Suprapubic skin (tissue), 4 donors: ENCODE measurements at regions not wholly inside any gene's neighbourhood (a gene's known extent, or its start where the extent isn't known, plus 50 kb on each side); places are given as distances from the start of the nearest gene placed in this dataset.

Experiments
- DNase-seq, 2 donors: peaks; one replicate each; pipeline ENCODE4 v3.0.0-alpha.2; 2019; ENCODE audit warnings: low spot score in 2 of 2
- H3K27ac ChIP-seq: fragments of 200-600 bp; sonication (generic); one replicate; pipeline ENCODE4 v1.5.1; 2019
- H3K27me3 ChIP-seq: fragments of 200-600 bp; sonication (generic); one replicate; pipeline ENCODE4 v1.5.1; 2019
- H3K36me3 ChIP-seq: fragments of 200-600 bp; sonication (generic); one replicate; pipeline ENCODE4 v1.5.1; 2019
- H3K4me1 ChIP-seq: fragments of 200-600 bp; sonication (generic); one replicate; pipeline ENCODE4 v1.5.1; 2019
- H3K4me3 ChIP-seq: fragments of 200-600 bp; sonication (generic); one replicate; pipeline ENCODE4 v1.5.1; 2019; ENCODE audit warnings: mild to moderate bottlenecking
- H3K9me3 ChIP-seq: fragments of 200-600 bp; sonication (generic); one replicate; pipeline ENCODE4 v1.5.1; 2019
- EP300 ChIP-seq: sonication (generic); formaldehyde crosslinking; IDR thresholded peaks from one replicate; pipeline ENCODE4 v1.6.1; 2017; ENCODE audit warnings: antibody characterized with exemption
- POLR2A ChIP-seq, 2 donors: fragments of 450-650 bp; IDR thresholded peaks; one replicate each; pipeline ENCODE4 v1.6.1; 2017; ENCODE audit warnings: antibody characterized with exemption in 2 of 2, mild to moderate bottlenecking in 2 of 2, moderate library complexity in 2 of 2
- POLR2AphosphoS5 ChIP-seq, 3 donors: sonication (generic); formaldehyde crosslinking; IDR thresholded peaks; one replicate each; pipeline ENCODE4 v1.6.1; 2017; ENCODE audit warnings: antibody characterized with exemption in 3 of 3
- WGBS: methylation state at CpG from one replicate; pipeline ENCODE4 v1.1.5; 2018; 5-methylcytosine and 5-hydroxymethylcytosine counted together
- TF ChIP-seq, protein P1 (sequence below), 2 donors: fragments of 200-600 bp in 1 of 2; fragments of 450-650 bp in 1 of 2; sonication (generic) in 1 of 2; IDR thresholded peaks; one replicate each; pipeline ENCODE4 v1.5.1; 2016 to 2019; ENCODE audit warnings: antibody characterized with exemption in 2 of 2, mild to moderate bottlenecking in 1 of 2, moderate library complexity in 1 of 2

DNA sequence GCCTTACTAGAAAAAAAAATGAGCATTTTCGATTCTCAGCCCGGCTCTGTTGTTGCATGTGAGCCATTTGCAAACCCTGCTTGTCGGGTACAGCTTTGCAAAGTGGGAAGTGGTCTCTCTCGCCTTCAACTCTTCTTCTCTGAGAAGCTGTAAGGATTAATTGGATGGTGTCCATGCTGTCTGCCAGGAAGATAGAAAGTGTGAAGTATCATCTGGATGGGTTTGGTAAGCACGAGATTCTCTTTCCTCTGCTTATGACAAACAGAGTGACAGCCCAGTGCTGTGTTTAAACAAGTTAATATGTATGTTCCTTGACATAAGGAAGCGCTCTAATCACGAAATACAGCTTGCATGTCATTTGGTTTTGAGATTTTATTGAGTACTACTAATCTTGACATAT lies 109.1 kb upstream of the SPATA31D4 start:
- no peak for DNase-seq
- Histone ChIP-seq H3K36me3 (no peaks in the 10 kb centered on the region), H3K27ac (no peak overlapping the region), H3K4me1 (peaks cover 14% of the 10 kb centered on the region), H3K9me3 (no peaks in the 10 kb centered on the region), H3K27me3 (no peaks in the 10 kb centered on the region), H3K4me3 (no peak overlapping the region)
- no peak for TF ChIP-seq POLR2A (IDR thresholded peaks at IDR 0.05)
- TF ChIP-seq POLR2AphosphoS5 (IDR thresholded peaks at IDR 0.05): no peak
- TF ChIP-seq EP300: no peak
- TF ChIP-seq, protein P1, sequence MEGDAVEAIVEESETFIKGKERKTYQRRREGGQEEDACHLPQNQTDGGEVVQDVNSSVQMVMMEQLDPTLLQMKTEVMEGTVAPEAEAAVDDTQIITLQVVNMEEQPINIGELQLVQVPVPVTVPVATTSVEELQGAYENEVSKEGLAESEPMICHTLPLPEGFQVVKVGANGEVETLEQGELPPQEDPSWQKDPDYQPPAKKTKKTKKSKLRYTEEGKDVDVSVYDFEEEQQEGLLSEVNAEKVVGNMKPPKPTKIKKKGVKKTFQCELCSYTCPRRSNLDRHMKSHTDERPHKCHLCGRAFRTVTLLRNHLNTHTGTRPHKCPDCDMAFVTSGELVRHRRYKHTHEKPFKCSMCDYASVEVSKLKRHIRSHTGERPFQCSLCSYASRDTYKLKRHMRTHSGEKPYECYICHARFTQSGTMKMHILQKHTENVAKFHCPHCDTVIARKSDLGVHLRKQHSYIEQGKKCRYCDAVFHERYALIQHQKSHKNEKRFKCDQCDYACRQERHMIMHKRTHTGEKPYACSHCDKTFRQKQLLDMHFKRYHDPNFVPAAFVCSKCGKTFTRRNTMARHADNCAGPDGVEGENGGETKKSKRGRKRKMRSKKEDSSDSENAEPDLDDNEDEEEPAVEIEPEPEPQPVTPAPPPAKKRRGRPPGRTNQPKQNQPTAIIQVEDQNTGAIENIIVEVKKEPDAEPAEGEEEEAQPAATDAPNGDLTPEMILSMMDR (IDR thresholded peaks at IDR 0.05): no peak
- WGBS: 80% methylated on average over 7 of the region's 7 CpGs

DNA sequence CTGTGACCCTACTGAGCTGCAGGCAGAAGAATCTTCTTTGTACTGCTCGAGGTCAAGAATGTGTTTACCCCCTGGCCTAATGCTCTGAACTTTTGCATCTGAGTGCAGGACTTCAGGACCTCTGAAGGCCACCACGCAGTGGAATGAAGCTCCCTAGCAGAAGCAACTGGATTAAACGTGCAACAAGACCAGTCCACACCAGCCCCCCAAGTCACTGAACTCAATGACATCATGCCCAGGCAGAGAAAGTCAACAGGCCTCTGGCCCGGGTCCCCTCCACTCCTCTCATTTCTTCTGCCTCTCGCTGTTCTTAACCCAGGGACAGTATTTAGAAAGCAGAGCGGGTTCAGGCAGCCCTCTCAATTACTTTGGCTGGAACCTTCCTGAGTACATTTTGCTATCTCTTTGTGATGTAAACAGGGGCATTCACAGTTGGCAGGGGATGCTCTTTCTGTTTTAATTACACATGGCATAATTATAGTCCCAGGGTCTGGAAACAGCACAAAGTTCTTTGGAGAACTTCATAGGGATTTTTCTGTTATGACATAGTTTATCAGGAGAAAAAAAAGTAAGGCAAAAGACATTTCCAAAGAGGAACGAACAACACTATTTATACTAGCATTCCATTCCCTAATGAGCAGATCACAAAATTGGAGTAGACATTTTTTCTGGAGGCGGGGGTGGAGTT lies 108.2 kb upstream of the SPATA31D4 start:
- no peak for DNase-seq
- H3K4me1 ChIP-seq: peaks cover 14% of the 10 kb centered on the region
- H3K27me3 ChIP-seq: no peaks in the 10 kb centered on the region
- no peak overlapping the region for H3K4me3 ChIP-seq
- 31% methylated on average over 8 of the region's 8 CpGs for WGBS
- H3K9me3 ChIP-seq: no peaks in the 10 kb centered on the region
- no peaks in the 10 kb centered on the region for H3K36me3 ChIP-seq
- TF ChIP-seq POLR2A (IDR thresholded peaks at IDR 0.05) (no peak), EP300 (no peak), POLR2AphosphoS5 (IDR thresholded peaks at IDR 0.05) (no peak)
- TF ChIP-seq, protein P1 (IDR thresholded peaks at IDR 0.05): no peak
- peak overlapping the region; percentile 29 for H3K27ac ChIP-seq

DNA sequence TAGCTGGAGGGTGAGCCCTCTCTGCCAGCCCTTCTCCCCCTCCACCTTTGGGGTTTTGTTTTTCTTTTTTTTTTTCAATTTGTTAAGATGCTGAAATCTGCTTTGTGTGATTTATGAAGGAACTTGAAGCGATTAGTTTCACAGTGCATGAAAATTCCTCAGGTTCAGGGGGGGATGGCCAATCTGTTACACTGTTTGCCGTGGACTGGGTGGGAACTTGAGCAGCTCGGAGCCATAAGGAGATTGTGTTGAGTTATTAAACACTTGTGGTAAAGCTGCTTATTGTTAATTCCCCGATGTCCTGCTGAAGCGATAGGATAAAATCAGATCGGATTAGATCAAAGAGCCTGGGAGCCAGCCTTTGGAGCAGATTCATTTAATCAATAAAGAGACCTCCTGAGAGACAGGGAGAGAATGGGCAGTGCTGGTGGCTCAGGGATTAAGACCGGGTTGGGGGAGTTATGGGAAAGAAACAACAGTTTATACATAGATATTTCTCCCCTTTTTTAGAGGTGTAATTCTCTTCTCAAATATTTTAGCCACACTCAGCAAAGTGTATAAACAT lies 105.8 kb upstream of the SPATA31D4 start:
- Histone ChIP-seq H3K4me3 (no peak overlapping the region), H3K4me1 (peaks cover 14% of the 10 kb centered on the region), H3K27ac (no peak overlapping the region), H3K36me3 (no peaks in the 10 kb centered on the region), H3K27me3 (no peaks in the 10 kb centered on the region), H3K9me3 (no peaks in the 10 kb centered on the region)
- DNase-seq: no peak
- WGBS: 84% methylated on average over 7 of the region's 7 CpGs
- TF ChIP-seq EP300 (no peak), POLR2A (IDR thresholded peaks at IDR 0.05) (no peak), POLR2AphosphoS5 (IDR thresholded peaks at IDR 0.05) (no peak)
- TF ChIP-seq, protein P1 (IDR thresholded peaks at IDR 0.05): no peak

DNA sequence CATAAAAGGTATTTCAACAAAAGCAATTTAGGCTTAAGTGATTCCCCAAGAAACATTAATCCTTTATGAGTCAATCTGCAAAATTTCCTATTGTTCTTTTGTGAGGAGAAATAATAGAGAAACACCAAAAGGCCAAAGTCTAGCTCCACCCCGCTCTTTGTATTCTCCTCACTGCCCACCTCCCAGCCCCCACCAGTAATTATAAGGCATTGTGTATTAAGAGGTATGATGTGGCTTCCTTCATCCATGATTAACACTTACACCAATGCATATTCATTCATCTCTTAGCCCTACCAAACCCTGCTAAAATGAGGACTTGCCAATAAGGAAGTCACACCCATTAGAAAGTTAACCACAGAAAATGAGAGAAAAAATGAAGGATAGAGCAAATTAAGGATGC lies 105.3 kb upstream of the SPATA31D4 start:
- no peaks in the 10 kb centered on the region for H3K9me3 ChIP-seq
- peaks cover 14% of the 10 kb centered on the region for H3K4me1 ChIP-seq
- H3K27ac ChIP-seq: no peak overlapping the region
- no peak for DNase-seq
- WGBS: 85% methylated on average over 1 of the region's 1 CpG
- no peaks in the 10 kb centered on the region for H3K36me3 ChIP-seq
- no peaks in the 10 kb centered on the region for H3K27me3 ChIP-seq
- H3K4me3 ChIP-seq: no peak overlapping the region
- TF ChIP-seq EP300: no peak

DNA sequence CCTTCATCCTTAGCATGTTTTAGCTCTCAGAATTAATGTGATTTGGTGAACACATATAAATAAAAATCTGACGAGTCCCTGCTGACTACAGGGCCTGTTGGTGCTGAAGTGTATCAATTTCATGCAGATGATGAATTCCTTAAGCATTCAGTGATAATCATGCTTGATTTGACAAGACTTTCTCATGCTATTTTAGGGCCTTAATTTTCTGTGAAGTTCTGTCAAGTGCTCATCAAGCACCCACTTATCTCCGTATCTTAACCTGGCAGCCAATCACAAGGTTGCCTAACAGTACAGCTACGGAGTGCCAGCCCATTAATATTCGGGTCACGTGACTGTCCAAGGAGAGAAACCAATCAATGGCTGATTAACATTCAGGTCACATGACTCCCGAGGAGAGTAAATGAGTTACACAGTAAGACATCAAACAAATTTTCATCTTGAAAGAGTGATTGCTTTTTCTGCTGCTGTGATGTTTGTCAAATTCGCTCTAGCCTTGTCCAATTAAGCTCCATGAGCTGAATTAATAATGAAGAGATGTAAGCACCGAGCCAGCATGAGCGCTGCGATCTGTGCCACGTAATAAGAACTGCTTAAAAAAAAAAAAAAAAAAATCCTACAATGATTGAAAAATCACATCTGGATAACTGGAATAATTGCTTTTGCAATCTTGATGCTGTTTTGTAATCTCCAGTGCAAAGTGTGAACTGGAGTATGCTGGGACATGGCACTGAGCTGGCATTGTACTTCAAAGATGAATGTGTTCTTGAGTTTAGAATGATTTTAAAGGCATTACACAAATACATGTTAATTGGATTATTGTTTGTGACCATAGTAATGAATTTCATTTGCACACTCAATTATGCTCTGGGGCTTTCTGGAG lies 104.3 kb upstream of the SPATA31D4 start:
- Histone ChIP-seq H3K4me3 (no peak overlapping the region), H3K27ac (no peak overlapping the region), H3K27me3 (no peaks in the 10 kb centered on the region), H3K9me3 (no peaks in the 10 kb centered on the region), H3K36me3 (no peaks in the 10 kb centered on the region), H3K4me1 (peaks cover 14% of the 10 kb centered on the region)
- TF ChIP-seq EP300 (no peak), POLR2A (IDR thresholded peaks at IDR 0.05) (no peak), POLR2AphosphoS5 (IDR thresholded peaks at IDR 0.05) (no peak)
- TF ChIP-seq, protein P1 (IDR thresholded peaks at IDR 0.05): no peak
- DNase-seq: no peak
- 56% methylated on average over 11 of the region's 11 CpGs for WGBS
